ENCODE measurements at regions not wholly inside any gene's neighbourhood (a gene's known extent, or its start where the extent isn't known, plus 50 kb on each side); places are given as distances from the start of the nearest gene placed in this dataset.

DNA sequence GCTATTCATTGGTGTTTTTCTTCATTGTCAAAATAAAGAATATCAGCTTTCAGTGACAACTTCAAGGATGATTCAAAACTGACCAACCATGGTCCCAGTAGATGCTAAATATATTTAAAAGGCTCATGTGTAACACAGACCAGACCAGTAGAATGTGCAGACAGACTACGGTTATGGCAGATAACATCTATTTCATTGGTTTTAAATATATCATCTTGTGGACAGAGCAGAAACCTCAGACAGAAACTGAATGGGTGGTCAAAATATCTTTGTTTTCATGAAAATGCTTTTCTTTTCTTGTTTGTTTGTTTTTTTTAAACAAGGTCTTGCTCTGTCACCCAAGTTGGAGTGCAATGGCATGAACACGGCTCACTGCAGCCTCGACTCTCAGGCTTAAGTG is 107.4 kb upstream of the CREB1 start:
- DNase-seq, result no peak
- 72 to 88% (median 83%) methylated on average over 3 of the region's 3 CpGs for WGBS, 3 donors
- Histone ChIP-seq H3K9me3 (no peaks in the 10 kb centered on the region), H3K4me3 (no peak overlapping the region), H3K36me3 (no peaks in the 10 kb centered on the region), H3K4me1 (ENCODE audit: insufficient read depth) (no peaks in the 10 kb centered on the region), H3K27ac (no peak overlapping the region), H3K27me3 (no peaks in the 10 kb centered on the region)
- TF ChIP-seq EP300 (IDR thresholded peaks at IDR 0.05) (no peak), POLR2A (IDR thresholded peaks at IDR 0.05) (no peak), CTCF (IDR thresholded peaks at IDR 0.05) (no peak)
- intact Hi-C loops (cut with DNase I), result no loop called here

DNA sequence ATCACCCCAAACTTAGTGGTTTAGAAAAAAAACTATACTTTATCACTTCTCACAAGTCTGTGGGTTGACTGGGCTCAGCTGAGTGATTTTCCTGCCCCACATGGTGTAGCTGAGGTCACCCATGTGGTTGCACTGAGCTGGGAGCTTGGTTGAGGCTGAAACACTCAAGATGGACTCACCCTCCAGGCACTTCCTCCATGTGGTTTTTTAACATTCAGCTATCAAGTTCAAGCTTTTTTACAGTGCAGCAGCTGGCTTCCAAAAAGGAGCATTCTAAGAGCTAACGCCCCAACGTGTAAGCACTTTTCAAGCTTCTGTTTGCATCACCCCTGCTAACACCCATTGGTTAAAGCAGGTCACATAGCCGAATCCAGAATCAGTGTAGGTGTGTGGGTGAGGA is 105.9 kb upstream of the CREB1 start:
- no peak for TF ChIP-seq POLR2A (IDR thresholded peaks at IDR 0.05)
- intact Hi-C loops (cut with DNase I), result no loop called here
- H3K27ac ChIP-seq, result no peak overlapping the region
- 68 to 77% (median 71%) methylated on average over 3 of the region's 3 CpGs for WGBS, 3 donors
- H3K36me3 ChIP-seq, result no peaks in the 10 kb centered on the region
- no peaks in the 10 kb centered on the region for H3K27me3 ChIP-seq
- no peaks in the 10 kb centered on the region for H3K4me1 ChIP-seq (ENCODE audit: insufficient read depth)
- H3K9me3 ChIP-seq, result no peaks in the 10 kb centered on the region
- no peak for DNase-seq
- H3K4me3 ChIP-seq, result no peak overlapping the region

GRCh38 chr2:207427986-207428385 is 101.8 kb upstream of the CREB1 start:
- intact Hi-C loops (cut with DNase I), result no loop called here
- Histone ChIP-seq H3K4me3 (no peak overlapping the region), H3K27me3 (no peaks in the 10 kb centered on the region), H3K27ac (no peak overlapping the region), H3K4me1 (ENCODE audit: insufficient read depth) (no peaks in the 10 kb centered on the region), H3K9me3 (no peaks in the 10 kb centered on the region), H3K36me3 (no peaks in the 10 kb centered on the region)
- TF ChIP-seq POLR2A (IDR thresholded peaks at IDR 0.05) (no peak), EP300 (IDR thresholded peaks at IDR 0.05) (no peak), CTCF (IDR thresholded peaks at IDR 0.05) (no peak)
- 20 to 31% (median 23%) methylated on average over 2 of the region's 2 CpGs for WGBS, 3 donors
- DNase-seq, result no peak

GRCh38 chr2:207428573-207428972 is 101.2 kb upstream of the CREB1 start:
- H3K27me3 ChIP-seq, result no peaks in the 10 kb centered on the region
- intact Hi-C loops (cut with DNase I), result no loop called here
- DNase-seq, result no peak
- TF ChIP-seq EP300 (IDR thresholded peaks at IDR 0.05) (no peak), POLR2A (IDR thresholded peaks at IDR 0.05) (no peak), CTCF (IDR thresholded peaks at IDR 0.05) (no peak)
- H3K9me3 ChIP-seq, result no peaks in the 10 kb centered on the region
- no peak overlapping the region for H3K27ac ChIP-seq
- H3K36me3 ChIP-seq, result no peaks in the 10 kb centered on the region
- WGBS, 3 donors, result 82 to 87% (median 86%) methylated on average over 1 of the region's 1 CpG
- no peak overlapping the region for H3K4me3 ChIP-seq
- no peaks in the 10 kb centered on the region for H3K4me1 ChIP-seq (ENCODE audit: insufficient read depth)

DNA sequence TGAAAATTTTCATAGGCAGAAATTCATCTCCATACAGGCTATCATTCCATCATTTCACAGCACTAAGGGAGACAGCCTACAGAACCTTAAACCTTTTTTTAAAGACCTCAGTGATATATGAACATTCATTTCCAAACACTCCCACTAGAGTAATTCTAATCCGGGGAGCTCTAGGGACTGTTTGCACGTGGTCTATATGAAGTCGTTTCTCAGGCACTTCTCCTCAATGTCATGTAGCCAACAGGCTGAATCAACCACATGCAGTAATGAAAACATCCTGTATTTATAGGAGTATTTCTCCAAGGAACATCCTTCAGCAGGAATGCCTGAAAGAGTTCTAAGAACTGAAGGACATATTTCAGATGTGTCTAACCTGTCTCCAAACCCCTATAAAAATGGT is 97.3 kb upstream of the CREB1 start:
- H3K27me3 ChIP-seq, result no peaks in the 10 kb centered on the region
- intact Hi-C loops (cut with DNase I), result no loop called here
- TF ChIP-seq CTCF (IDR thresholded peaks at IDR 0.05), result no peak
- no peak for TF ChIP-seq POLR2A (IDR thresholded peaks at IDR 0.05)
- no peak for TF ChIP-seq EP300 (IDR thresholded peaks at IDR 0.05)

More for the DNA sequence above, 97.3 kb upstream of the CREB1 start:
- DNase-seq, result no peak
- WGBS, 3 donors, result 5 to 21% (median 8%) methylated on average over 3 of the region's 3 CpGs
- Histone ChIP-seq H3K36me3 (no peaks in the 10 kb centered on the region), H3K4me1 (ENCODE audit: insufficient read depth) (no peaks in the 10 kb centered on the region), H3K4me3 (no peak overlapping the region), H3K9me3 (no peaks in the 10 kb centered on the region), H3K27ac (no peak overlapping the region)

Measured in ovary (tissue), 7 donors.